A673 (cell line): ENCODE measurements at regions not wholly inside any gene's neighbourhood (a gene's known extent, or its start where the extent isn't known, plus 50 kb on each side); places are given as distances from the start of the nearest gene placed in this dataset.
"Not testable (repeated sequence)": the region's sequence is repeated elsewhere in the genome, so short reads cannot be mapped to it uniquely, and the experiment has no call there.

Experiments used
- EZH2 ChIP-seq: fragments of 200-600 bp; sonication (generic); IDR thresholded peaks from 2 replicates; pipeline ENCODE4 v1.6.1; 2017; ENCODE audit warnings: borderline replicate concordance, low read depth, mild to moderate bottlenecking, mixed read lengths, antibody characterized with exemption, low read length; ENCODE audit not compliant: poor library complexity, severe bottlenecking
- TF ChIP-seq, protein P1 (sequence below): fragments of 300-800, 200-600 bp; sonication (generic); conservative IDR thresholded peaks from 2 replicates; pipeline ENCODE4 v1.5.1; 2017; ENCODE audit warnings: low read depth, mild to moderate bottlenecking, antibody characterized with exemption, low read length, moderate library complexity, mixed read lengths

DNA sequence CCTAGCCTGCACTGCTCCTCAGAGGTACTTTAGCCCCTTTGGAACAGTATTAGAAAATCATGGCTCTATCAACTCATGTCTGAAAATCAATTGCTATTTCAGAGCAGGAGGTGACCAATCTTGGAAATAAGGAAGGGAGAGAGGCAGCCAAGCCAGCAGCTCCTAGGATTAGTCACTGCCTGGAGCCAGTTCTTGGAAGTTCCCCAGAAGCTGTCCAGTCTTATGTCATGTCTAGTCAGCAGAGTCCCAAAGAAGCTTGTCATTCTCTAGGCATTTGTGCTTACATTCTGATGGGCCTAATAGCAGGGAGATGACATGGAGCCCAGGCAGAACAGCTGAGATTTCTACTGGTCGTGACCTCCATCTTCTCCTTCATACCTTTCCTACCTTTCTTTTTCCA lies 76.1 kb upstream of the PRSS12 start:
- TF ChIP-seq, protein P1, sequence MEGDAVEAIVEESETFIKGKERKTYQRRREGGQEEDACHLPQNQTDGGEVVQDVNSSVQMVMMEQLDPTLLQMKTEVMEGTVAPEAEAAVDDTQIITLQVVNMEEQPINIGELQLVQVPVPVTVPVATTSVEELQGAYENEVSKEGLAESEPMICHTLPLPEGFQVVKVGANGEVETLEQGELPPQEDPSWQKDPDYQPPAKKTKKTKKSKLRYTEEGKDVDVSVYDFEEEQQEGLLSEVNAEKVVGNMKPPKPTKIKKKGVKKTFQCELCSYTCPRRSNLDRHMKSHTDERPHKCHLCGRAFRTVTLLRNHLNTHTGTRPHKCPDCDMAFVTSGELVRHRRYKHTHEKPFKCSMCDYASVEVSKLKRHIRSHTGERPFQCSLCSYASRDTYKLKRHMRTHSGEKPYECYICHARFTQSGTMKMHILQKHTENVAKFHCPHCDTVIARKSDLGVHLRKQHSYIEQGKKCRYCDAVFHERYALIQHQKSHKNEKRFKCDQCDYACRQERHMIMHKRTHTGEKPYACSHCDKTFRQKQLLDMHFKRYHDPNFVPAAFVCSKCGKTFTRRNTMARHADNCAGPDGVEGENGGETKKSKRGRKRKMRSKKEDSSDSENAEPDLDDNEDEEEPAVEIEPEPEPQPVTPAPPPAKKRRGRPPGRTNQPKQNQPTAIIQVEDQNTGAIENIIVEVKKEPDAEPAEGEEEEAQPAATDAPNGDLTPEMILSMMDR: not testable (repeated sequence)
- not testable (repeated sequence) for TF ChIP-seq EZH2
